HepG2 (cell line): ENCODE measurements at regions not wholly inside any gene's neighbourhood (a gene's known extent, or its start where the extent isn't known, plus 50 kb on each side); places are given as distances from the start of the nearest gene placed in this dataset.

ENCODE experiments used
- ARNT2 ChIP-seq: sonication (generic); formaldehyde crosslinking; IDR thresholded peaks from 2 replicates; pipeline ENCODE4 v1.8.0; 2022; ENCODE audit warnings: mild to moderate bottlenecking, low read depth, missing genetic modification reagents, moderate library complexity
- CAMTA2 ChIP-seq: sonication (generic); formaldehyde crosslinking; IDR thresholded peaks from 2 replicates; pipeline ENCODE4 v1.4.0; 2020; ENCODE audit warnings: mild to moderate bottlenecking, missing genetic modification reagents, borderline replicate concordance
- CREB3 ChIP-seq: sonication (generic); formaldehyde crosslinking; IDR thresholded peaks from 2 replicates; pipeline ENCODE4 v1.5.0; 2020; ENCODE audit warnings: missing genetic modification reagents
- FOXK1 ChIP-seq: sonication (generic); formaldehyde crosslinking; IDR thresholded peaks from 2 replicates; pipeline ENCODE4 v1.4.0; 2020; ENCODE audit warnings: low read depth, missing genetic modification reagents, borderline replicate concordance
- GATAD2A ChIP-seq: IDR thresholded peaks from 2 replicates; pipeline ENCODE4 v1.6.1; 2016
- HNRNPL ChIP-seq: fragments of 200-400 bp; formaldehyde crosslinking; IDR thresholded peaks from 2 replicates; pipeline ENCODE4 v1.6.1; 2017; ENCODE audit warnings: mild to moderate bottlenecking, low read depth, low read length
- IRX3 ChIP-seq: sonication (generic); formaldehyde crosslinking; IDR thresholded peaks from 2 replicates; pipeline ENCODE4 v1.8.1; 2023; ENCODE audit warnings: mild to moderate bottlenecking, low read depth, missing genetic modification reagents, borderline replicate concordance
- JARID2 ChIP-seq: sonication (generic); formaldehyde crosslinking; IDR thresholded peaks from 2 replicates; pipeline ENCODE4 v1.8.1; 2023; ENCODE audit warnings: missing genetic modification reagents, inconsistent platforms; ENCODE audit not compliant: insufficient replicate concordance
- JDP2 ChIP-seq: sonication (generic); formaldehyde crosslinking; IDR thresholded peaks from 2 replicates; pipeline ENCODE4 v1.8.1; 2022; ENCODE audit warnings: missing genetic modification reagents, borderline replicate concordance
- KLF9 ChIP-seq: IDR thresholded peaks from 2 replicates; pipeline ENCODE4 v1.6.1; 2016; ENCODE audit warnings: low read depth
- MIXL1 ChIP-seq: IDR thresholded peaks from 2 replicates; pipeline ENCODE4 v1.6.1; 2016
- MYC ChIP-seq: sonication (generic); formaldehyde crosslinking; IDR thresholded peaks from 2 replicates; pipeline ENCODE4 v1.9.0; 2021; ENCODE audit warnings: missing genetic modification reagents, borderline replicate concordance
- NFE2L1 ChIP-seq: sonication (generic); formaldehyde crosslinking; IDR thresholded peaks from 2 replicates; pipeline ENCODE4 v1.4.0; 2020; ENCODE audit warnings: missing genetic modification reagents, mild to moderate bottlenecking, borderline replicate concordance
- NFIC ChIP-seq: IDR thresholded peaks from 2 replicates; pipeline ENCODE4 v1.6.1; 2012; ENCODE audit warnings: mild to moderate bottlenecking, low read length, inconsistent platforms
- REXO4 ChIP-seq: sonication (generic); formaldehyde crosslinking; IDR thresholded peaks from 2 replicates; pipeline ENCODE4 v1.8.0; 2022; ENCODE audit warnings: missing genetic modification reagents, mild to moderate bottlenecking, borderline replicate concordance
- SAFB2 ChIP-seq: sonication (generic); formaldehyde crosslinking; IDR thresholded peaks from 2 replicates; pipeline ENCODE4 v1.5.1; 2020; ENCODE audit warnings: missing genetic modification reagents, low read depth, mild to moderate bottlenecking, borderline replicate concordance
- SIX4 ChIP-seq: sonication (generic); formaldehyde crosslinking; IDR thresholded peaks from 2 replicates; pipeline ENCODE4 v1.4.0; 2020; ENCODE audit warnings: missing genetic modification reagents
- SKI ChIP-seq: fragments of 450-650 bp; IDR thresholded peaks from one replicate; pipeline ENCODE4 v1.6.1; 2018; ENCODE audit warnings: mild to moderate bottlenecking; ENCODE audit not compliant: partially characterized antibody
- TCF7 ChIP-seq: sonication (generic); IDR thresholded peaks from 2 replicates; pipeline ENCODE4 v1.6.1; 2016; ENCODE audit warnings: antibody characterized with exemption, low read depth
- ZBTB7B ChIP-seq: sonication (generic); formaldehyde crosslinking; IDR thresholded peaks from 2 replicates; pipeline ENCODE4 v1.4.0; 2020; ENCODE audit warnings: missing genetic modification reagents
- ZNF343 ChIP-seq: sonication (generic); formaldehyde crosslinking; IDR thresholded peaks from 2 replicates; pipeline ENCODE4 v1.4.0; 2020; ENCODE audit warnings: mild to moderate bottlenecking, missing genetic modification reagents
- ZNF468 ChIP-seq: sonication (generic); formaldehyde crosslinking; IDR thresholded peaks from 2 replicates; pipeline ENCODE4 v1.8.0; 2022; ENCODE audit warnings: mild to moderate bottlenecking, moderate library complexity, missing genetic modification reagents
- ZNF615 ChIP-seq: sonication (generic); formaldehyde crosslinking; IDR thresholded peaks from 2 replicates; pipeline ENCODE4 v1.5.0; 2020; ENCODE audit warnings: mild to moderate bottlenecking, missing genetic modification reagents, borderline replicate concordance
- ZNF652 ChIP-seq: IDR thresholded peaks from 2 replicates; pipeline ENCODE4 v1.6.1; 2016; ENCODE audit warnings: low read depth, borderline replicate concordance
- ZNF772 ChIP-seq: sonication (generic); formaldehyde crosslinking; IDR thresholded peaks from 2 replicates; pipeline ENCODE4 v1.5.0; 2020; ENCODE audit warnings: mild to moderate bottlenecking, missing genetic modification reagents
- ZNF781 ChIP-seq: sonication (generic); formaldehyde crosslinking; IDR thresholded peaks from 2 replicates; pipeline ENCODE4 v1.5.1; 2020; ENCODE audit warnings: borderline replicate concordance, mild to moderate bottlenecking, missing genetic modification reagents; ENCODE audit errors: not compliant biosample characterization
- ZSCAN12 ChIP-seq: sonication (generic); formaldehyde crosslinking; IDR thresholded peaks from 2 replicates; pipeline ENCODE4 v1.9.0; 2021; ENCODE audit warnings: mild to moderate bottlenecking, missing genetic modification reagents
- ZSCAN30 ChIP-seq: sonication (generic); formaldehyde crosslinking; IDR thresholded peaks from 2 replicates; pipeline ENCODE4 v1.5.0; 2020; ENCODE audit warnings: mild to moderate bottlenecking, missing genetic modification reagents
- ZSCAN5A ChIP-seq: sonication (generic); formaldehyde crosslinking; IDR thresholded peaks from 2 replicates; pipeline ENCODE4 v1.8.0; 2022; ENCODE audit warnings: mild to moderate bottlenecking, missing genetic modification reagents, borderline replicate concordance
- TF ChIP-seq, protein P1 (sequence below): sonication (generic); formaldehyde crosslinking; IDR thresholded peaks from 2 replicates; pipeline ENCODE4 v1.4.0; 2020; ENCODE audit warnings: missing genetic modification reagents
- TF ChIP-seq, protein P2 (sequence below): sonication (generic); formaldehyde crosslinking; IDR thresholded peaks from 2 replicates; pipeline ENCODE4 v1.5.0; 2020; ENCODE audit warnings: mild to moderate bottlenecking, low read depth, missing genetic modification reagents, borderline replicate concordance

- TF ChIP-seq, protein P1, sequence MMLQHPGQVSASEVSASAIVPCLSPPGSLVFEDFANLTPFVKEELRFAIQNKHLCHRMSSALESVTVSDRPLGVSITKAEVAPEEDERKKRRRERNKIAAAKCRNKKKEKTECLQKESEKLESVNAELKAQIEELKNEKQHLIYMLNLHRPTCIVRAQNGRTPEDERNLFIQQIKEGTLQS, result peak; percentile 96
- TF ChIP-seq, protein P2, sequence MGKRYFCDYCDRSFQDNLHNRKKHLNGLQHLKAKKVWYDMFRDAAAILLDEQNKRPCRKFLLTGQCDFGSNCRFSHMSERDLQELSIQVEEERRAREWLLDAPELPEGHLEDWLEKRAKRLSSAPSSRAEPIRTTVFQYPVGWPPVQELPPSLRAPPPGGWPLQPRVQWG, result no peak
- TF ChIP-seq SIX4 (CRISPR knock-in tag) (no peak), MYC (CRISPR knock-in tag) (no peak), ZSCAN30 (CRISPR knock-in tag) (no peak), GATAD2A (CRISPR knock-in tag) (peak; percentile 85), CREB3 (CRISPR knock-in tag) (no peak), ZSCAN5A (no peak), ZNF343 (CRISPR knock-in tag) (no peak), MIXL1 (CRISPR knock-in tag) (no peak), KLF9 (CRISPR knock-in tag) (no peak), ZNF781 (CRISPR knock-in tag) (no peak), ZNF468 (CRISPR knock-in tag) (no peak), TCF7 (no peak), JARID2 (CRISPR knock-in tag) (no peak), HNRNPL (no peak), FOXK1 (CRISPR knock-in tag) (peak; percentile 81; the same call in 1 of the 2 replicates), SAFB2 (no peak), SKI (peak; percentile 60), ZSCAN12 (CRISPR knock-in tag) (no peak), IRX3 (CRISPR knock-in tag) (no peak), JDP2 (CRISPR knock-in tag) (no peak), ZNF615 (CRISPR knock-in tag) (no peak), ZNF652 (CRISPR knock-in tag) (no peak), ARNT2 (CRISPR knock-in tag) (no peak), ZBTB7B (CRISPR knock-in tag) (no peak), NFE2L1 (CRISPR knock-in tag) (no peak), NFIC (no peak; the same call in 1 of the 2 replicates), REXO4 (CRISPR knock-in tag) (no peak), ZNF772 (no peak), CAMTA2 (no peak)
Observed at GRCh38 chr5:40446910-40447309, 232.8 kb upstream of the PTGER4 start (continued).
